Neural cell (in vitro differentiated cells): ENCODE measurements at regions not wholly inside any gene's neighbourhood (a gene's known extent, or its start where the extent isn't known, plus 50 kb on each side); places are given as distances from the start of the nearest gene placed in this dataset.

Source experiments
- EP300 ChIP-seq: fragments of 450-650 bp; conservative IDR thresholded peaks from 2 replicates; pipeline ENCODE4 v1.6.1; 2014; ENCODE audit warnings: antibody characterized with exemption, mild to moderate bottlenecking, moderate library complexity; ENCODE audit not compliant: poor library complexity, severe bottlenecking
- EZH2 ChIP-seq: fragments of 200-600, 300-800 bp; shearing (Covaris generic), sonication (generic); IDR thresholded peaks from 2 replicates; pipeline ENCODE4 v1.6.1; 2014; ENCODE audit warnings: antibody characterized with exemption, low read length, borderline replicate concordance, mild to moderate bottlenecking; ENCODE audit not compliant: insufficient read depth, poor library complexity, severe bottlenecking
- POLR2AphosphoS5 ChIP-seq: IDR thresholded peaks from 2 replicates; pipeline ENCODE4 v1.6.1; 2012
- TF ChIP-seq, protein P1 (sequence below): fragments of 450-650 bp; IDR thresholded peaks from 2 replicates; pipeline ENCODE4 v1.5.1; 2014; ENCODE audit warnings: antibody characterized with exemption, mild to moderate bottlenecking, moderate library complexity; ENCODE audit not compliant: poor library complexity, severe bottlenecking
- TF ChIP-seq, protein P2 (sequence below): IDR thresholded peaks from 2 replicates; pipeline ENCODE4 v1.6.1; 2012; ENCODE audit warnings: borderline replicate concordance

DNA sequence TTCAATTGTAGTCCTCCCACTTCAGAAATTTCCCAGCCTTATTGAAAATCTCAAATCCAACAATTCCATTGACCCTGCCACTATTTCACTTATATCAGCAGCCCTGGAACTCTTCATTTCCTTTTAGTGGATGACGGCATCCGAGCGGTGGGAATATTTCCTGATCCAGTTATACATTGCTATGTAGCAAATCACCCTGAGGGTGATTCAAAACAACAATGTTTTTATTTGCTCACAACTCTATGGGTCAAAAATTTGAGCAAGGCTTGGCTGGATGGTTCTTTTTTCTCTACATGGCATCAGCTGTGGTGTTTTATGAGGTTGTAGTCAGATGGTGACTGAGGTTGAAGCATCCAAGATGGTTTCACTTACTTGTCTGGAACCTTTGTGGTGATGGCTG, 70.5 kb downstream of the CHST2 start:
- TF ChIP-seq, protein P1, sequence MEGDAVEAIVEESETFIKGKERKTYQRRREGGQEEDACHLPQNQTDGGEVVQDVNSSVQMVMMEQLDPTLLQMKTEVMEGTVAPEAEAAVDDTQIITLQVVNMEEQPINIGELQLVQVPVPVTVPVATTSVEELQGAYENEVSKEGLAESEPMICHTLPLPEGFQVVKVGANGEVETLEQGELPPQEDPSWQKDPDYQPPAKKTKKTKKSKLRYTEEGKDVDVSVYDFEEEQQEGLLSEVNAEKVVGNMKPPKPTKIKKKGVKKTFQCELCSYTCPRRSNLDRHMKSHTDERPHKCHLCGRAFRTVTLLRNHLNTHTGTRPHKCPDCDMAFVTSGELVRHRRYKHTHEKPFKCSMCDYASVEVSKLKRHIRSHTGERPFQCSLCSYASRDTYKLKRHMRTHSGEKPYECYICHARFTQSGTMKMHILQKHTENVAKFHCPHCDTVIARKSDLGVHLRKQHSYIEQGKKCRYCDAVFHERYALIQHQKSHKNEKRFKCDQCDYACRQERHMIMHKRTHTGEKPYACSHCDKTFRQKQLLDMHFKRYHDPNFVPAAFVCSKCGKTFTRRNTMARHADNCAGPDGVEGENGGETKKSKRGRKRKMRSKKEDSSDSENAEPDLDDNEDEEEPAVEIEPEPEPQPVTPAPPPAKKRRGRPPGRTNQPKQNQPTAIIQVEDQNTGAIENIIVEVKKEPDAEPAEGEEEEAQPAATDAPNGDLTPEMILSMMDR, result no peak
- TF ChIP-seq POLR2AphosphoS5, result no peak
- TF ChIP-seq EP300, result no peak
- no peak for TF ChIP-seq EZH2
- TF ChIP-seq, protein P2, sequence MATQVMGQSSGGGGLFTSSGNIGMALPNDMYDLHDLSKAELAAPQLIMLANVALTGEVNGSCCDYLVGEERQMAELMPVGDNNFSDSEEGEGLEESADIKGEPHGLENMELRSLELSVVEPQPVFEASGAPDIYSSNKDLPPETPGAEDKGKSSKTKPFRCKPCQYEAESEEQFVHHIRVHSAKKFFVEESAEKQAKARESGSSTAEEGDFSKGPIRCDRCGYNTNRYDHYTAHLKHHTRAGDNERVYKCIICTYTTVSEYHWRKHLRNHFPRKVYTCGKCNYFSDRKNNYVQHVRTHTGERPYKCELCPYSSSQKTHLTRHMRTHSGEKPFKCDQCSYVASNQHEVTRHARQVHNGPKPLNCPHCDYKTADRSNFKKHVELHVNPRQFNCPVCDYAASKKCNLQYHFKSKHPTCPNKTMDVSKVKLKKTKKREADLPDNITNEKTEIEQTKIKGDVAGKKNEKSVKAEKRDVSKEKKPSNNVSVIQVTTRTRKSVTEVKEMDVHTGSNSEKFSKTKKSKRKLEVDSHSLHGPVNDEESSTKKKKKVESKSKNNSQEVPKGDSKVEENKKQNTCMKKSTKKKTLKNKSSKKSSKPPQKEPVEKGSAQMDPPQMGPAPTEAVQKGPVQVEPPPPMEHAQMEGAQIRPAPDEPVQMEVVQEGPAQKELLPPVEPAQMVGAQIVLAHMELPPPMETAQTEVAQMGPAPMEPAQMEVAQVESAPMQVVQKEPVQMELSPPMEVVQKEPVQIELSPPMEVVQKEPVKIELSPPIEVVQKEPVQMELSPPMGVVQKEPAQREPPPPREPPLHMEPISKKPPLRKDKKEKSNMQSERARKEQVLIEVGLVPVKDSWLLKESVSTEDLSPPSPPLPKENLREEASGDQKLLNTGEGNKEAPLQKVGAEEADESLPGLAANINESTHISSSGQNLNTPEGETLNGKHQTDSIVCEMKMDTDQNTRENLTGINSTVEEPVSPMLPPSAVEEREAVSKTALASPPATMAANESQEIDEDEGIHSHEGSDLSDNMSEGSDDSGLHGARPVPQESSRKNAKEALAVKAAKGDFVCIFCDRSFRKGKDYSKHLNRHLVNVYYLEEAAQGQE, result no peak
